Testis (tissue), 2 donors: ENCODE measurements at regions not wholly inside any gene's neighbourhood (a gene's known extent, or its start where the extent isn't known, plus 50 kb on each side); places are given as distances from the start of the nearest gene placed in this dataset.

Experiments used
- DNase-seq: peaks from one replicate; pipeline ENCODE4 v3.0.0-alpha.2; 2019
- H3K27ac ChIP-seq, 2 donors: fragments of 200-600 bp; sonication (generic); one replicate each; pipeline ENCODE4 v1.5.1; 2019
- H3K27me3 ChIP-seq: fragments of 200-600 bp; sonication (generic); one replicate; pipeline ENCODE4 v1.5.1; 2019
- H3K36me3 ChIP-seq: fragments of 200-600 bp; sonication (generic); one replicate; pipeline ENCODE4 v1.5.1; 2017; ENCODE audit warnings: low read depth; ENCODE audit errors: missing control alignments
- H3K4me1 ChIP-seq: fragments of 200-600 bp; sonication (generic); one replicate; pipeline ENCODE4 v1.5.1; 2019
- H3K4me3 ChIP-seq, 2 donors: fragments of 200-600 bp; sonication (generic); one replicate each; pipeline ENCODE4 v1.5.1; 2017 to 2019
- H3K9me3 ChIP-seq: fragments of 200-600 bp; sonication (generic); one replicate; pipeline ENCODE4 v1.5.1; 2017
- CTCF ChIP-seq, 3 experiments: fragments of 450-650 bp in 2 of 3; fragments of 200-600 bp in 1 of 3; sonication (generic) in 1 of 3; IDR thresholded peaks; one replicate each; pipeline ENCODE4 v1.5.1; 2016 to 2019; ENCODE audit warnings: antibody characterized with exemption in 3 of 3, mild to moderate bottlenecking in 2 of 3, moderate library complexity in 1 of 3
- POLR2A ChIP-seq: fragments of 450-650 bp; IDR thresholded peaks from one replicate; pipeline ENCODE4 v1.6.1; 2017; ENCODE audit warnings: antibody characterized with exemption, mild to moderate bottlenecking, moderate library complexity
- WGBS, 2 donors: methylation state at CpG; one replicate each; pipeline ENCODE4 v1.1.5; 2018; 5-methylcytosine and 5-hydroxymethylcytosine counted together
- intact Hi-C: fragments of 100-400 bp; cut with DNase I; formaldehyde crosslinking; loops from one replicate; pipeline ENCODE4 v1.15.1; 2023; ENCODE audit warnings: low total_unique reads

- no peak overlapping the region for H3K27ac ChIP-seq
- intact Hi-C loops, result no loop called here
- H3K4me3 ChIP-seq, result no peak overlapping the region
- no peak for TF ChIP-seq CTCF (IDR thresholded peaks at IDR 0.05)
- TF ChIP-seq POLR2A, result no peak
- no peak for DNase-seq
- WGBS, 2 donors, result 75 to 88% methylated on average over 2 of the region's 2 CpGs
- H3K9me3 ChIP-seq, result no peaks in the 10 kb centered on the region
- peaks cover 9% of the 10 kb centered on the region for H3K4me1 ChIP-seq
- H3K27me3 ChIP-seq, result no peaks in the 10 kb centered on the region
- H3K36me3 ChIP-seq, result no peaks in the 10 kb centered on the region
Measured at GRCh38 chr2:38438133-38438882, 61.2 kb upstream of the ATL2 start.

- no peak for TF ChIP-seq POLR2A
- TF ChIP-seq CTCF (IDR thresholded peaks at IDR 0.05), result no peak
- DNase-seq, result no peak
- peaks cover 10% of the 10 kb centered on the region for H3K4me1 ChIP-seq
- no peaks in the 10 kb centered on the region for H3K36me3 ChIP-seq
- H3K27ac ChIP-seq, result no peak overlapping the region
- WGBS, 2 donors, result 93 to 97% methylated on average over 2 of the region's 2 CpGs
- H3K4me3 ChIP-seq, result no peak overlapping the region
- no peaks in the 10 kb centered on the region for H3K27me3 ChIP-seq
- no peaks in the 10 kb centered on the region for H3K9me3 ChIP-seq
- intact Hi-C loops, result no loop called here
Measured at GRCh38 chr2:38436227-38436664, 59.2 kb upstream of the ATL2 start.

DNA sequence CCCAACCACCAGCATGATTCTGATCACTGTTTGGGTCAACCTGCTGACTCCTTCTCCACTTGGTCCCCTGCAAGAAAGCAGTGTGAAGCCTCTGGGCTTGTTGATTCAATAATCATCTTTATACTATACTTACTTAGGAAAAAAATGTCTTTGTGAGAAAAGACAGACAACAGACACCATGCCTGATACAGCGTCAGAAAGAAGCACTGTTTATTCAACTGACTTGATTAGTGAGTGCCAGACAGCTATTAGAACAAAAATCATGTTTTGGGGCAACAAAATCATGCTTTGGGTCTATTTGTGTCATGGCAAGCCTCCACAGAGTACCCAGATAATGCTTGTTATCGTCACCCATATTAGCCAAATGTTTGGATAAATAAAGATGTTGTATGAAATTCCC, 58.7 kb upstream of the ATL2 start:
- 88 to 95% methylated on average over 2 of the region's 2 CpGs for WGBS, 2 donors
- no peaks in the 10 kb centered on the region for H3K9me3 ChIP-seq
- H3K4me1 ChIP-seq, result peaks cover 10% of the 10 kb centered on the region
- H3K27me3 ChIP-seq, result no peaks in the 10 kb centered on the region
- no peak for DNase-seq
- intact Hi-C loops, result no loop called here
- H3K4me3 ChIP-seq, result no peak overlapping the region
- no peak overlapping the region for H3K27ac ChIP-seq
- TF ChIP-seq POLR2A (no peak), CTCF (IDR thresholded peaks at IDR 0.05) (no peak)
- no peaks in the 10 kb centered on the region for H3K36me3 ChIP-seq

DNA sequence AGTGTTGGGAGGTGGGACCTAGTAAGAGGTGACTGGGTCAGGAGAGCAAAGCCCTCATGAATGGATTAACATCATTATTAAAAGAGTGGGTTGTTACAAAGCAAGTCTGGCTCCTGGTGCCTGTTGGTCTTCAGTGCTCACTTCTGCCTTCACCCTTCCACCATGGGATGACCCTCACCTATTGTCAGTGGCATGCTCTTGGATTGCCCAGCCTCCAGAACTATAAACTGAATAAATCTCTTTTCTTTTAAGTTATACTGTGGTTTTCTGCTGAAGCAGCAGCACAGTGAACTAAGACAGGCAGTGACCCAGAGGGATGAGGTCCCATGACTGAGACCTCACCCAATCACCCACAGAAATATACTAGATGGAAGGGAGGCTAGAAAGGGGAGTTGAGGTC, 57.5 kb upstream of the ATL2 start:
- TF ChIP-seq CTCF (IDR thresholded peaks at IDR 0.05) (no peak), POLR2A (no peak)
- DNase-seq, result no peak
- H3K27me3 ChIP-seq, result no peaks in the 10 kb centered on the region
- intact Hi-C loops, result no loop called here
- no peaks in the 10 kb centered on the region for H3K36me3 ChIP-seq
- no peak overlapping the region for H3K4me3 ChIP-seq
- no peak overlapping the region for H3K27ac ChIP-seq
- H3K4me1 ChIP-seq, result peaks cover 10% of the 10 kb centered on the region
- no peaks in the 10 kb centered on the region for H3K9me3 ChIP-seq

DNA sequence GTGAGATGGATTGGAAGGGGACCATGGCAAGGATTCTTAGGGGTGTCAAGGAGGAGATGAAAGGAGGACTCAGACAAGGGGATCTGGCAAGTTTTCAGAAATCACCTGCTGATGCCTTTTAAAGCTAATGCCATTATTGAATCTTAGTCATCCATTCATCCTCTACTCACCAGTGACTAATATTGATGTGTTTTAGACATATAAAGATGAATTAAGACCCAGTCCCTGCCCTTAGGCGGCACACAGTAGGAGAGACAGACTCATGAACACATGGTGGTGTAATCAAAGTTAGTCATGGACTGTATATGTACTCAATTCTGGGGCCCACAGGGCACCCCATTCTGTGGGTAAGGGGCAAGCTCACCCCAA, 56.5 kb upstream of the ATL2 start:
- H3K4me1 ChIP-seq, result peaks cover 10% of the 10 kb centered on the region
- intact Hi-C loops, result no loop called here
- no peaks in the 10 kb centered on the region for H3K9me3 ChIP-seq
- 93 to 94% methylated on average over 1 of the region's 1 CpG for WGBS, 2 donors
- no peak for TF ChIP-seq CTCF (IDR thresholded peaks at IDR 0.05)
- no peak for TF ChIP-seq POLR2A
- H3K27me3 ChIP-seq, result no peaks in the 10 kb centered on the region
- no peak overlapping the region for H3K4me3 ChIP-seq
- H3K27ac ChIP-seq, result no peak overlapping the region
- DNase-seq, result no peak
- no peaks in the 10 kb centered on the region for H3K36me3 ChIP-seq
